PC-9 (cell line): ENCODE measurements at regions not wholly inside any gene's neighbourhood (a gene's known extent, or its start where the extent isn't known, plus 50 kb on each side); places are given as distances from the start of the nearest gene placed in this dataset.

Experiments used
- BruUV-seq: library from RNA; stranded (reverse); fragments of 400-500 nt; replicated peaks from 2 replicates; lab custom pipeline; 2021; lab: Mats Ljungman, UMichigan
- CTCF ChIA-PET: fragments of 300-600 bp; sonication (Branson Sonifier 250); formaldehyde crosslinking; loops from one replicate; lab custom pipeline; 2022; ENCODE audit warnings: antibody characterized with exemption; lab: Charles Lee
- POLR2A ChIA-PET: fragments of 300-600 bp; sonication (Branson Sonifier 250); formaldehyde crosslinking; loops from one replicate; lab custom pipeline; 2022; ENCODE audit warnings: antibody characterized with exemption; ENCODE audit not compliant: unreplicated experiment; lab: Charles Lee
- DNase-seq, 2 experiments: peaks; one replicate each; pipeline versions ENCODE4 v3.0.0 to v3.0.0-alpha.2; 2015 to 2022; ENCODE audit warnings: mixed read lengths in 1 of 2
- H2AFZ ChIP-seq: fragments of 200-600 bp; sonication (generic); 2 replicates; pipeline ENCODE4 v1.8.1; 2017; ENCODE audit warnings: antibody characterized with exemption
- H3F3A ChIP-seq: fragments of 200-600 bp; sonication (generic); 2 replicates; pipeline ENCODE4 v1.8.1; 2017; ENCODE audit warnings: antibody characterized with exemption, mild to moderate bottlenecking, low read depth; ENCODE audit not compliant: insufficient read depth
- H3K27ac ChIP-seq: fragments of 200-600 bp; sonication (generic); 2 replicates; pipeline ENCODE4 v1.6.1; 2016; ENCODE audit warnings: mixed run types
- H3K27me3 ChIP-seq: fragments of 200-600 bp; sonication (generic); 2 replicates; pipeline ENCODE4 v1.6.1; 2016; ENCODE audit warnings: low read depth, mixed run types; ENCODE audit not compliant: insufficient read depth
- H3K36me3 ChIP-seq: fragments of 200-600 bp; sonication (generic); 2 replicates; pipeline ENCODE4 v1.6.1; 2016; ENCODE audit warnings: low read depth, mixed run types
- H3K4me1 ChIP-seq: fragments of 200-600 bp; sonication (generic); replicated peaks from 2 replicates; pipeline ENCODE4 v1.6.1; 2016; ENCODE audit warnings: mixed run types; ENCODE audit not compliant: insufficient read depth
- H3K4me2 ChIP-seq: fragments of 200-600 bp; sonication (generic); 2 replicates; pipeline ENCODE4 v1.6.1; 2017; ENCODE audit warnings: mixed run types
- H3K4me3 ChIP-seq: fragments of 200-600 bp; sonication (generic); 2 replicates; pipeline ENCODE4 v1.6.1; 2016; ENCODE audit warnings: mixed run types
- H3K79me2 ChIP-seq: fragments of 200-600 bp; sonication (generic); 2 replicates; pipeline ENCODE4 v1.6.1; 2017; ENCODE audit warnings: low read depth, mixed run types
- H3K9me2 ChIP-seq: fragments of 200-600 bp; sonication (generic); 2 replicates; pipeline ENCODE4 v1.8.1; 2017; ENCODE audit warnings: mild to moderate bottlenecking; ENCODE audit not compliant: insufficient read depth
- H3K9me3 ChIP-seq: fragments of 200-600 bp; sonication (generic); 2 replicates; pipeline ENCODE4 v1.8.1; 2016; ENCODE audit warnings: low read depth; ENCODE audit not compliant: insufficient read depth
- H4K20me1 ChIP-seq: fragments of 200-600 bp; sonication (generic); 2 replicates; pipeline ENCODE4 v1.8.1; 2017; ENCODE audit not compliant: insufficient read depth
- CTCF ChIP-seq: fragments of 200-600 bp; sonication (generic); conservative IDR thresholded peaks from 2 replicates; pipeline ENCODE4 v1.6.1; 2017; ENCODE audit warnings: mixed run types, antibody characterized with exemption, mild to moderate bottlenecking, moderate library complexity
- EZH2 ChIP-seq: fragments of 200-600 bp; sonication (generic); IDR thresholded peaks from 2 replicates; pipeline ENCODE4 v1.8.0; 2017; ENCODE audit warnings: antibody characterized with exemption, low read depth
- intact Hi-C: fragments of 100-400 bp; cut with micrococcal nuclease; formaldehyde crosslinking; loops from one replicate; pipeline ENCODE4 v1.10.0; 2022; ENCODE audit not compliant: unreplicated experiment

DNA sequence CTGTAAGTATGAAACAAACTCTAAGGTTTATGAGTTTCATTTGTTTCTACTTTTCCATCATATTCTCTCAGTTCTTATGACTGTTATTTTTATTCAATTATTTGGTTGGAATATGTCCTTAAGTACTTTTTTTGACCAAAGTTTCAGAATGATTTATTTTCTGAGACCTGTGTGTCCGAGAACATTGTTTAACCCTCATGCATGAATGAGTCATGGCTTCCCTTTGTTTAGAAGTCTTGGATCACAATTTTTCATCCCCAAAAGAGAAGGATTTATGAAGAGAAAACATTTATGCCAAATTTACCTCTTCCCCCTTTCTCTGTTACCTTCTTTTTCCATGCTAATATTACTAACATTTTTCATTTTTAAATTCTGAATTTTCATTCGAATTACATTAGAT is 518.0 kb upstream of the NR2F2 start:
- Histone ChIP-seq H2AFZ (no peak overlapping the region), H3K9me2 (no peaks in the 10 kb centered on the region), H3K27me3 (no peaks in the 10 kb centered on the region), H3K4me3 (no peak overlapping the region), H3K9me3 (no peaks in the 10 kb centered on the region), H3K4me2 (no peak overlapping the region), H3F3A (no peaks in the 10 kb centered on the region), H3K4me1 (no peaks in the 10 kb centered on the region), H3K36me3 (no peaks in the 10 kb centered on the region; the same call in 1 of the 2 replicates), H3K27ac (no peak overlapping the region), H4K20me1 (no peaks in the 10 kb centered on the region), H3K79me2 (no peaks in the 10 kb centered on the region)
- BruUV-seq: no TSS peak
- intact Hi-C loops: no loop called here
- ChIA-PET POLR2A (no interaction called here), CTCF (no interaction called here)
- DNase-seq: no peak
- no peak for TF ChIP-seq EZH2
- TF ChIP-seq CTCF: no peak

- H3K9me2 ChIP-seq: no peaks in the 10 kb centered on the region
- no peaks in the 10 kb centered on the region for H3K9me3 ChIP-seq
- H3K79me2 ChIP-seq: no peaks in the 10 kb centered on the region
- H4K20me1 ChIP-seq: no peaks in the 10 kb centered on the region
- intact Hi-C loops: no loop called here
- no peaks in the 10 kb centered on the region for H3K27me3 ChIP-seq
- ChIA-PET POLR2A (no interaction called here), CTCF (no interaction called here)
- TF ChIP-seq EZH2 (no peak), CTCF (no peak)
- no peaks in the 10 kb centered on the region; the same call in 1 of the 2 replicates for H3K36me3 ChIP-seq
- H3K4me2 ChIP-seq: no peak overlapping the region
- no TSS peak for BruUV-seq
- H3F3A ChIP-seq: no peaks in the 10 kb centered on the region
- no peak for DNase-seq
- H3K4me3 ChIP-seq: no peak overlapping the region
- H2AFZ ChIP-seq: no peak overlapping the region
- H3K4me1 ChIP-seq: no peaks in the 10 kb centered on the region
- no peak overlapping the region for H3K27ac ChIP-seq
Measured at GRCh38 chr15:95814908-95815307, 515.6 kb upstream of the NR2F2 start.

GRCh38 chr15:95816591-95816990 is 513.9 kb upstream of the NR2F2 start:
- no peak overlapping the region for H3K4me2 ChIP-seq
- H3F3A ChIP-seq: no peaks in the 10 kb centered on the region
- ChIA-PET POLR2A (interaction anchor here (0.7 kb wide), 1 partner anchor 22 kb away, joined by 8 read pairs; no protein-coding TSS in a partner anchor), CTCF (no interaction called here)
- intact Hi-C loops: no loop called here
- H4K20me1 ChIP-seq: no peaks in the 10 kb centered on the region
- BruUV-seq: no TSS peak
- H2AFZ ChIP-seq: no peak overlapping the region
- H3K79me2 ChIP-seq: no peaks in the 10 kb centered on the region
- H3K4me3 ChIP-seq: no peak overlapping the region
- H3K4me1 ChIP-seq: no peaks in the 10 kb centered on the region
- H3K9me3 ChIP-seq: no peaks in the 10 kb centered on the region
- H3K36me3 ChIP-seq: no peaks in the 10 kb centered on the region; the same call in 1 of the 2 replicates
- H3K27me3 ChIP-seq: no peaks in the 10 kb centered on the region
- no peak overlapping the region for H3K27ac ChIP-seq
- no peak for DNase-seq
- no peak for TF ChIP-seq EZH2
- no peak for TF ChIP-seq CTCF
- H3K9me2 ChIP-seq: no peaks in the 10 kb centered on the region
